T-helper 17 cell (primary cell): ENCODE measurements at regions not wholly inside any gene's neighbourhood (a gene's known extent, or its start where the extent isn't known, plus 50 kb on each side); places are given as distances from the start of the nearest gene placed in this dataset.

ENCODE experiments used
- ATAC-seq: fragments of 150-1000 bp; cut with Tn5 transposase; 2 replicates; pipeline ENCODE4 v1.10.0; 2021; ENCODE audit warnings: mild to moderate bottlenecking, moderate library complexity
- DNase-seq, 3 donors: peaks; one replicate each; pipeline versions ENCODE4 v3.0.0 to v3.0.0-alpha.2; 2020 to 2021
- H3K9me3 ChIP-seq: one replicate; pipeline ENCODE4 v1.7.0; 2013; ENCODE audit warnings: low read length, mild to moderate bottlenecking; ENCODE audit not compliant: control insufficient read depth, poor library complexity, severe bottlenecking
- H3K27ac Mint-ChIP-seq: one replicate; pipeline ENCODE4 v1.8.0; 2022; ENCODE audit warnings: mild to moderate bottlenecking, moderate library complexity, mixed read lengths
- H3K27me3 Mint-ChIP-seq: one replicate; pipeline ENCODE4 v1.8.0; 2022; ENCODE audit warnings: mixed read lengths
- H3K36me3 Mint-ChIP-seq: one replicate; pipeline ENCODE4 v1.8.0; 2022; ENCODE audit warnings: low read depth, mixed read lengths
- H3K4me1 Mint-ChIP-seq: one replicate; pipeline ENCODE4 v1.8.0; 2022; ENCODE audit warnings: mild to moderate bottlenecking, mixed read lengths
- H3K4me3 Mint-ChIP-seq: one replicate; pipeline ENCODE4 v1.8.0; 2022; ENCODE audit warnings: mild to moderate bottlenecking, moderate library complexity, mixed read lengths

DNA sequence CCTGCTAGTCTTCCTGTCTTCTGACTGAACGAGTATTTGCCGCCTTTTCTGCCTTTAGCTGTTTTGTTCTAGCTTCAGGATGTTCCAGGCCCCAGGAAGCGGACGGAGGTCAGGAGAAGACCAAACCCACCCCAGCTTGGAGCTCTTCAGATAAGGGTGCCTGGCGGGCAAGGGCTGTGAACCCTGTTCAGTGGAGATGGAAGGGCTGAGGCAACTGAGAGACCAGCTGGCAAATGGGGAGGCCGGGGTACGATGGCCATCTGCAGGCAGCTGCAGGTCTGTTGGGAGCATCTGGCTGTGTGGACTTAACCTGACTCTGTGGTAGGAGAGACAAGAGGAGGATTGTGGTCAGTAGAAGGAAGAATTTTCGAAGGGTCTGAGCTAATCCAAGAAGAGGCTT lies 95.6 kb downstream of the CHST1 start:
- Mint-ChIP-seq H3K36me3 (peaks cover 2% of the 10 kb centered on the region), H3K4me1 (no peaks in the 10 kb centered on the region), H3K27me3 (peaks cover 43% of the 10 kb centered on the region), H3K27ac (no peak overlapping the region), H3K4me3 (no peak overlapping the region)
- ATAC-seq (no peak), DNase-seq (no peak)
- no peaks in the 10 kb centered on the region for H3K9me3 ChIP-seq

- DNase-seq = no peak
- no peaks in the 10 kb centered on the region for H3K36me3 Mint-ChIP-seq
- H3K4me3 Mint-ChIP-seq = no peak overlapping the region
- ATAC-seq = no peak
- H3K4me1 Mint-ChIP-seq = no peaks in the 10 kb centered on the region
- no peak overlapping the region for H3K27ac Mint-ChIP-seq
- H3K27me3 Mint-ChIP-seq = peaks cover 45% of the 10 kb centered on the region
- H3K9me3 ChIP-seq = no peaks in the 10 kb centered on the region
Observed at GRCh38 chr11:45568049-45568448, 97.4 kb downstream of the CHST1 start.

GRCh38 chr11:45565446-45565988 lies 99.9 kb downstream of the CHST1 start:
- H3K4me1 Mint-ChIP-seq = no peaks in the 10 kb centered on the region
- H3K36me3 Mint-ChIP-seq = no peaks in the 10 kb centered on the region
- no peak overlapping the region for H3K4me3 Mint-ChIP-seq
- DNase-seq (no peak), ATAC-seq (no peak)
- peaks cover 48% of the 10 kb centered on the region for H3K27me3 Mint-ChIP-seq
- no peak overlapping the region for H3K27ac Mint-ChIP-seq
- H3K9me3 ChIP-seq = no peaks in the 10 kb centered on the region

- Mint-ChIP-seq H3K4me1 (no peaks in the 10 kb centered on the region), H3K27ac (no peak overlapping the region), H3K36me3 (no peaks in the 10 kb centered on the region), H3K27me3 (peaks cover 55% of the 10 kb centered on the region), H3K4me3 (no peak overlapping the region)
- no peaks in the 10 kb centered on the region for H3K9me3 ChIP-seq
- ATAC-seq (no peak), DNase-seq (no peak)
Observed at GRCh38 chr11:45563810-45564209, 101.6 kb downstream of the CHST1 start.

- Mint-ChIP-seq H3K27ac (no peak overlapping the region), H3K27me3 (peaks cover 55% of the 10 kb centered on the region), H3K4me1 (no peaks in the 10 kb centered on the region), H3K36me3 (no peaks in the 10 kb centered on the region), H3K4me3 (no peak overlapping the region)
- no peaks in the 10 kb centered on the region for H3K9me3 ChIP-seq
- ATAC-seq (no peak), DNase-seq (no peak)
Observed at GRCh38 chr11:45563171-45563570, 102.3 kb downstream of the CHST1 start.

DNA sequence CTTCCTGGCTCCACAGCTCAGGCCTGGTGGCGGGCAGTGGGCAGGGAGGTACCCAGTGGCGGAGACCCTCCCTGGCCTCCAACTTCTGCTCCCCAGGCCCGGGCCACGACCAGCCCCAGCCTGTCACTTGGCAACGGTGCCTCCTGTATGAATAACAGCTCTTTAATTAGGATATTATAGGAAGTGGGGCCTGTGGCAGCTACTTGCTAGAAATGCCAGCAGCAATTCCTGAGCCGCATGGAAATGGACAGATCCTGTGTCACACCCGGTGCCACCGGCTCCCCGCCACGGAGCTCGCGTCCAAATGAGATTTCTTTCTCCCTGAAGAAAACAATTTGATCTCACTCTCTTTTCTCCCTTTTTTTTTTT lies 104.5 kb downstream of the CHST1 start:
- DNase-seq (no peak), ATAC-seq (no peak)
- H3K4me1 Mint-ChIP-seq = no peaks in the 10 kb centered on the region

DNA sequence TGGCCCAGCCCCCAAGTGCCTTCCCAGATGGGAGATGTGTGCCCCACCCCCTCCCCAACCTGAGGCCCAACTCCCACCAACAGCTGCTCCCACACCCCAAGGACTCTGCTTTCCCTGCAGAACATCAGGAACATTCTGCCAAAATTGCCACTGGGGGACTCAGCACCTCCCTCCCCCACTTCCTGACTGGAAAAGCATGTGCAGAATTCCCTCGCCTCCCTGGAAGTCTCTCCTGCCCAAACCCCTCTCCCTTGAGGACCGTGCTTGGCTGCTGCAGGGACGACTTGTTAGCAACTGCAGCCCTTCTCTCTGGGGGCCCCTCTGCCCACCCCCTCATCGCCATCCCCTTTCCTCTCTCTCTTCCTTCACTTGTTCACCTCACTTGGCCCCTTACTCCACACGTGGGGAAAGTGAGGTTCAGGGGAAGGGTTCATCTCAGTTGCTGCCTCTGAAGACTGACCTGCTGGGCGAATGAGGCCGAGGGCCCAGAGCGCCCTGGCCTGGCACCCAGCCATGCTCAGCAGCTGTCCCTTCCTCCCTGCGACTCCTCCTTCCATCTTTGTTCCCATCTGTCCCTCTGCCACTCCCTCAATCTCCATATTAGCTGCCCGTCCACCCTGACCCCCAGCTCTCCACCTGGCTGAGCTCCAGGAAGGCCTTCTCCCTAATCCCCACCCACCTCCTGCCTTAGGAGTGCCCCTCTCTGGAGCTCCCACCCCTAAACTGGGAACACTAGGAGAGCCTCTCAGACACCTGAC lies 105.1 kb downstream of the CHST1 start:
- H3K9me3 ChIP-seq = no peaks in the 10 kb centered on the region
- Mint-ChIP-seq H3K4me1 (no peaks in the 10 kb centered on the region), H3K36me3 (no peaks in the 10 kb centered on the region), H3K4me3 (no peak overlapping the region), H3K27me3 (peaks cover 65% of the 10 kb centered on the region), H3K27ac (no peak overlapping the region)
- ATAC-seq (no peak), DNase-seq (no peak)

More for the DNA sequence above, 104.5 kb downstream of the CHST1 start:
- Mint-ChIP-seq H3K4me3 (no peak overlapping the region), H3K36me3 (no peaks in the 10 kb centered on the region), H3K27me3 (peaks cover 62% of the 10 kb centered on the region), H3K27ac (no peak overlapping the region)
- no peaks in the 10 kb centered on the region for H3K9me3 ChIP-seq

GRCh38 chr11:45556851-45557707 lies 108.3 kb downstream of the CHST1 start:
- DNase-seq (no peak), ATAC-seq (no peak)
- peaks cover 61% of the 10 kb centered on the region for H3K27me3 Mint-ChIP-seq
- no peak overlapping the region for H3K4me3 Mint-ChIP-seq
- no peaks in the 10 kb centered on the region for H3K4me1 Mint-ChIP-seq
- no peaks in the 10 kb centered on the region for H3K36me3 Mint-ChIP-seq
- H3K9me3 ChIP-seq = no peaks in the 10 kb centered on the region
- no peak overlapping the region for H3K27ac Mint-ChIP-seq

DNA sequence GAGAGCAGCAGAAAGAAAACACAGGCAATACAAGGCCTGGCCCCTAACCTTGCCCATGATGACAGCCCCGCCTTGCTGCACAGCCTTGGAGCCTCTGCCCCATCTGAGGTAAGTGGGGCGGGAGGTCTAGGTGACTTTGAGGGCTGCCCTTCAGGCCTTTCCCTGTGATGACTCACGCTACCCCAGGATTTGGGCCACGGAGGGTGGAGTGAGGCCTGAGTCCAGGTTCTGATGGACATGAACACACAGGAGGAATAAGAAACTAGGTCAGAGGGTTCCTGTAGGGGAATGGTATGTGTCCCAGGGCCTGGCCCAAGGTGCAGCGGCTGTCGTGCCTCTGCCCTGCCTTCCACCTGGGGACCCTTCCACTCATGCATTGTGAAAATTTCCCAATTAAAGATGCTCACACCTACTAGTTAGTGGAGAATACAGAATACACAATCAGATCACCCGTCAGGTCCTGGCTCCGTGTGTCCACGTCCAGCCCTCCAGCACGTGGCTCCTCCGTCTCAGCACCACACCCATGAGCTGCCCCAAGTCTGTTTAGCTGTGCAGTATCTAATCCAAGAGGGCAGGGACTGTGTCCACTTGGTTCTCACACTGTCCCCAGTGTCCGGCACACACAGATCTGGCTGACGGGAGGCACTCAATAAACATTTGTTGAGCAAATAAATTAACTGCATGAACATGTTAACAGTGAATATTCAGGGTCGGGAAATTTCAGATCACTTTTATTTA lies 111.0 kb downstream of the CHST1 start:
- H3K36me3 Mint-ChIP-seq = no peaks in the 10 kb centered on the region
- H3K4me1 Mint-ChIP-seq = no peaks in the 10 kb centered on the region
- no peak overlapping the region for H3K4me3 Mint-ChIP-seq
- H3K9me3 ChIP-seq = no peaks in the 10 kb centered on the region
- DNase-seq (no peak), ATAC-seq (no peak)
- H3K27ac Mint-ChIP-seq = no peak overlapping the region
- H3K27me3 Mint-ChIP-seq = peaks cover 41% of the 10 kb centered on the region

DNA sequence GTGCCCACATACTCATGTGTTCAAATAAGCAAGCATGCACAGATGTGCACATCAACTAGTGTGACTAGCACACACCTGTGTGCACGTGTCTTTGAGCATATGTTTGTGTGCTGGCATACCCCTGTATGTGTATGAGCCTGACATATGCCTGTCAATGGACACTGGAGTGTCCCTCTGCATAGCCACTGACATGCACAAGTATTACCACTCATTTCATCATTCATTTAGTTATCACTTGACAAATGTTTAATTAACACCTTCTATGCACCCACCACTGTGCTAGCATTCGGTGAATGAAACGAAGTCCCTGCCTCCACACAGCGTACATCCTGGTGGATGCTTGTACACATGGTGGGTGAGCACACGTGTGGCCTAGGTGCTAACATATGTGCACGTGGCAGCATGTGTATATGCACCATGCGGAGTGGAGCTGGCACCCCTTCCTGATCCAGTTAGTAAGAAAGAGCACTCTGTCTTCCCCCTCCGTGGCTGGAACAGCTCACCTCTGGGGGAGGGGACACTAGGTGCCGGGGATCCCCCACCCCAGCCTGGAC lies 112.0 kb downstream of the CHST1 start:
- H3K27ac Mint-ChIP-seq = no peak overlapping the region
- H3K4me1 Mint-ChIP-seq = no peaks in the 10 kb centered on the region
- no peaks in the 10 kb centered on the region for H3K36me3 Mint-ChIP-seq
- peaks cover 37% of the 10 kb centered on the region for H3K27me3 Mint-ChIP-seq
- no peak overlapping the region for H3K4me3 Mint-ChIP-seq
- no peaks in the 10 kb centered on the region for H3K9me3 ChIP-seq
- ATAC-seq (no peak), DNase-seq (no peak)

DNA sequence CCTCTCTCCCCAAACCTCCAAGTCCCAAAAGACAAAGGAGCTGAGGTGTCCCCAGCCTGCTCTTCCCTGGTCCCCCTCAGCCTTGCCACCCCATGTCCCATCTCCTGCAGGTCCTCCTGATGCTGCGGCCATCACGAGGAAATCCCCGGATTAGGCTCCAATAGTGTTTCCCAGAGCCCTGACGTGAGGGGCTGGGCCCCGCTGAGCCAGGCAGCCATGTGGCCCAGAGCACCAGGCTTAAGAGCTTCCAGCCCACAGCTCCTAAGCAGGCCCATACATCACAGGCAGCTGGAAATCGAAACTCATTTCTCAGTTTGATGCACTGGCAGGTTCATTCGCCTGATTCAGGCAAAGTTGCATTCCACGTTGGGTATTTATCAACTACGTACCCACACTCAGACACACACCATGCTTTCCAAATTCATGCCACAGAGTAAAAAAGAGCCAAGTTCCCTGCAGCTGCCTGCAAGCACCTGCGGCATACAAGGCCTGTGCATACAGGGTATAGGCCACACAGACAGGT lies 114.2 kb downstream of the CHST1 start:
- no peak overlapping the region for H3K4me3 Mint-ChIP-seq
- no peaks in the 10 kb centered on the region for H3K36me3 Mint-ChIP-seq
- ATAC-seq = no peak
- H3K4me1 Mint-ChIP-seq = no peaks in the 10 kb centered on the region
- no peak overlapping the region for H3K27ac Mint-ChIP-seq
- no peak for DNase-seq
- H3K27me3 Mint-ChIP-seq = peaks cover 35% of the 10 kb centered on the region
- no peaks in the 10 kb centered on the region for H3K9me3 ChIP-seq

DNA sequence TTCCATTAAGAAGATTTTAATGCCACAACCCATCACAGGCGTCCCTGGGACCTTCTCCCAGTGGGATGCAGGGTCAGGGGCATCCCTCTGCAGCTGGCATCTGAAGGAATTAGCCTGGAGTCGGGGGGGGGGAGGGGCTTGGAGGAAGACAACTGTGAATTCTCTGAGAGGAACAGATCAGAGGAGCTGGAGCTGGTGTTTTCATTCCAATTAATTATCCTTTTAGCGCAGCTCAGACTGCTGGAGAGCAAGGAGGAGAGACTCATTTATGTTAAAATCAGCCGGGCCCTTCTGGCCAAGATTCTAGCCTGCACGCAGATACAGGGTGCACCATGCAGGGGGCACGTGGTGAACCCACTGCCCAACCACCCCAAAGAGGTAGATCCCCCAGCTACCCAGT lies 116.2 kb downstream of the CHST1 start:
- H3K36me3 Mint-ChIP-seq = no peaks in the 10 kb centered on the region

DNA sequence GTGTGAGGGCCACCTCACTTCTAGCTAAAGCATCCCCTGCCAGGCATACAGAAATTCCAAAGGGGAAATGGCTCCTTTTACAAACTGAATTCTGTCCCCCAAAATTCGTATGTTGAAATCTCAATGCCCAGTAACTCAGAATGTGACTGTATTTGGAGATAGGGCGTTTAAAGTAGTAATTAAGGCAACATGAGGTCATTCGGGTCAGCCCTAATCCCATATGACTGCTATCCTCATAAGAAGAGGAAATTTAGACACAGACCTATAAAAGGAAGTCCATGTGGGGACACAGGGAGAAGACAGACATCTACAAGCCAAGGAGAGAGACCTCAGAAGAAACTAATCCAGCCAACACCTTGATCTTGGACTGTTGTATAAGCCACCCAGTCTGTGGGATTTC lies 119.1 kb downstream of the CHST1 start:
- Mint-ChIP-seq H3K27me3 (peaks cover 34% of the 10 kb centered on the region), H3K4me1 (no peaks in the 10 kb centered on the region), H3K27ac (no peak overlapping the region), H3K4me3 (no peak overlapping the region), H3K36me3 (no peaks in the 10 kb centered on the region)
- DNase-seq (no peak), ATAC-seq (no peak)
- H3K9me3 ChIP-seq = no peaks in the 10 kb centered on the region

More for the DNA sequence above, 116.2 kb downstream of the CHST1 start:
- Mint-ChIP-seq H3K27ac (no peak overlapping the region), H3K27me3 (peaks cover 29% of the 10 kb centered on the region), H3K4me1 (no peaks in the 10 kb centered on the region), H3K4me3 (no peak overlapping the region)
- H3K9me3 ChIP-seq = no peaks in the 10 kb centered on the region
- no peak for DNase-seq
- ATAC-seq = no peak
